NB4 (cell line): ENCODE measurements at regions not wholly inside any gene's neighbourhood (a gene's known extent, or its start where the extent isn't known, plus 50 kb on each side); places are given as distances from the start of the nearest gene placed in this dataset.

Experiments used
- MAX ChIP-seq: IDR thresholded peaks from 2 replicates; pipeline ENCODE4 v1.6.1; 2011; ENCODE audit warnings: low read depth, low read length
- MYC ChIP-seq: IDR thresholded peaks from 2 replicates; pipeline ENCODE4 v1.6.1; 2011; ENCODE audit warnings: low read depth, low read length
- POLR2A ChIP-seq: IDR thresholded peaks from 2 replicates; pipeline ENCODE4 v1.6.1; 2011; ENCODE audit warnings: mild to moderate bottlenecking; ENCODE audit not compliant: insufficient read length; ENCODE audit errors: extremely low read depth
- TF ChIP-seq, protein P1 (sequence below): IDR thresholded peaks from one replicate; pipeline ENCODE4 v1.5.1; 2012; ENCODE audit warnings: low read depth, low read length

DNA sequence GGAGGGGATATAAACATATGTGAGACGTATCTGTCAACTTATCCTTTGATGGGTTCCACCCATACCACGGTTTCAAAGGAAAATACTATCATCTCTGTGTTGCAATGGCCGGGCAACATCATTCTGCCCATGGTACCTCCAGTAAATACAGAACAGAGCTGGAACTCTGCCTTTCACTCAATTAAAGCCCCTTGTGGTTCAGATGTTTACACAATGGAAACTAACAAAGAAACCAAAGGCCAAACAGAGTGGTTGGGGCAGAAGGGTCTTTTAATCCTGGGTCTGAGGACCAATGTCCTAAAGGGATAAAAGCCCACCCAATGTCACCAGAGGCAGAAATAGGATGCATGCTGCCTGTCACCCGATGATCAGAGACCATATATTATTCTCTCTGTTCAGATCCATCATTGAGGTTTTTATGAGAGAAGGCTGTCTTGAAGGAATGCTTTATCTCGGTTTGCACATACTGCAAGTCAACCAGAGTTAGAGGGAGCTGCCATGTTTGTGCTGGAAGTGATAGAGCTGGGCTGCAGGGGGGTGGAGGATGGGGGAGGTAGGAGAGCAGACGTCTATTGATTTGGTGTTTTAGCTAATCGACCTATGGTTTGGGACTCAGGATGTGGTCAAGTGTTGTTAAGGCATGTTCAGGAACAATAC is 105.4 kb upstream of the FRMD4A start:
- TF ChIP-seq, protein P1, sequence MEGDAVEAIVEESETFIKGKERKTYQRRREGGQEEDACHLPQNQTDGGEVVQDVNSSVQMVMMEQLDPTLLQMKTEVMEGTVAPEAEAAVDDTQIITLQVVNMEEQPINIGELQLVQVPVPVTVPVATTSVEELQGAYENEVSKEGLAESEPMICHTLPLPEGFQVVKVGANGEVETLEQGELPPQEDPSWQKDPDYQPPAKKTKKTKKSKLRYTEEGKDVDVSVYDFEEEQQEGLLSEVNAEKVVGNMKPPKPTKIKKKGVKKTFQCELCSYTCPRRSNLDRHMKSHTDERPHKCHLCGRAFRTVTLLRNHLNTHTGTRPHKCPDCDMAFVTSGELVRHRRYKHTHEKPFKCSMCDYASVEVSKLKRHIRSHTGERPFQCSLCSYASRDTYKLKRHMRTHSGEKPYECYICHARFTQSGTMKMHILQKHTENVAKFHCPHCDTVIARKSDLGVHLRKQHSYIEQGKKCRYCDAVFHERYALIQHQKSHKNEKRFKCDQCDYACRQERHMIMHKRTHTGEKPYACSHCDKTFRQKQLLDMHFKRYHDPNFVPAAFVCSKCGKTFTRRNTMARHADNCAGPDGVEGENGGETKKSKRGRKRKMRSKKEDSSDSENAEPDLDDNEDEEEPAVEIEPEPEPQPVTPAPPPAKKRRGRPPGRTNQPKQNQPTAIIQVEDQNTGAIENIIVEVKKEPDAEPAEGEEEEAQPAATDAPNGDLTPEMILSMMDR, result no peak
- TF ChIP-seq POLR2A (no peak), MYC (no peak), MAX (no peak)
